Heart left ventricle (tissue), 13 donors: ENCODE measurements at regions not wholly inside any gene's neighbourhood (a gene's known extent, or its start where the extent isn't known, plus 50 kb on each side); places are given as distances from the start of the nearest gene placed in this dataset.

Experiments used
- POLR2A ChIP-seq, 2 donors: fragments of 450-650 bp; IDR thresholded peaks; one replicate each; pipeline ENCODE4 v1.6.1; 2017; ENCODE audit warnings: antibody characterized with exemption in 2 of 2, mild to moderate bottlenecking in 2 of 2, moderate library complexity in 2 of 2
- TF ChIP-seq, protein P1 (sequence below), 12 donors: fragments of 200-600 bp; sonication (generic) in 4 of 12; IDR thresholded peaks; one replicate each; pipeline versions ENCODE4 v1.5.0 to v1.8.0; 2018 to 2022; ENCODE audit warnings: antibody characterized with exemption in 12 of 12, mild to moderate bottlenecking in 5 of 12
- donor health status: ischemic (EF 13 %, LVEDD 7.1; RV severe dilation, severe dysfunction).
- donor health status: DM: no; HTN: yes; CAD: no.
- donor health status: DM: no; HTN: no; CAD: no.
- donor health status: ischemic (EF 25% LVEDD 6.9; RV normal size, moderate dysfunction).
- donor health status: ischemic (EF 25% LVEDD 5.7; RV mildly dilated, moderate dysfunction).
- donor health status: ischemic (EF 35%, LVEDD 5.7; RV mildly dilated, moderate dysfunction).
- donor health status: nonischemic (EF 11% LVEDD 7.7; RV severe dilation, severe dysfunction).
- donor health status: DM: yes; HTN: yes; CAD: no.
- donor health status: PGD.
- donor health status: ischemic (EF 29% LVEDD 5.4; RV normal size, mild dysfunction).
- donor health status: nonischemic (EF 23%, LVEDD 6.1; RV moderate dilation, normal function).

DNA sequence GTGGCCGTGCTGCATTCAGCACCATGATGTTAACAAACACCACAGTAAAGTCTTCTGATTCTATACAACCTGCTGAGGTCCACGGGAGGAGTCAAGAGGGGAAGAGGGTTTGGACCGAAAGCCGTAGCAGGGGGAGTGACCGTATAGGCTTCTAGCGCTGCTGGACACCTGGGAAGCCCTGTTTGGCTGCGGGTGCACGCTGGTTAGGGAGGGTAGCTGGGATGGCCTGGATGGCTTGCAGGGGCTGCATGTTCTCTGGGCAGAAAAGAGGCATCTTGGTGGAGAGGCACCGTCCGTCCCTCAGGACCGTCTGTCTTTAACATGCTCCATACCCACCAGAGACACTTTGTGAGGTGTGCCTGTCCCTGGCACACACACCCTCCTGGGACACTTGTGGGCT lies 251.0 kb upstream of the IRX1 start:
- TF ChIP-seq, protein P1, sequence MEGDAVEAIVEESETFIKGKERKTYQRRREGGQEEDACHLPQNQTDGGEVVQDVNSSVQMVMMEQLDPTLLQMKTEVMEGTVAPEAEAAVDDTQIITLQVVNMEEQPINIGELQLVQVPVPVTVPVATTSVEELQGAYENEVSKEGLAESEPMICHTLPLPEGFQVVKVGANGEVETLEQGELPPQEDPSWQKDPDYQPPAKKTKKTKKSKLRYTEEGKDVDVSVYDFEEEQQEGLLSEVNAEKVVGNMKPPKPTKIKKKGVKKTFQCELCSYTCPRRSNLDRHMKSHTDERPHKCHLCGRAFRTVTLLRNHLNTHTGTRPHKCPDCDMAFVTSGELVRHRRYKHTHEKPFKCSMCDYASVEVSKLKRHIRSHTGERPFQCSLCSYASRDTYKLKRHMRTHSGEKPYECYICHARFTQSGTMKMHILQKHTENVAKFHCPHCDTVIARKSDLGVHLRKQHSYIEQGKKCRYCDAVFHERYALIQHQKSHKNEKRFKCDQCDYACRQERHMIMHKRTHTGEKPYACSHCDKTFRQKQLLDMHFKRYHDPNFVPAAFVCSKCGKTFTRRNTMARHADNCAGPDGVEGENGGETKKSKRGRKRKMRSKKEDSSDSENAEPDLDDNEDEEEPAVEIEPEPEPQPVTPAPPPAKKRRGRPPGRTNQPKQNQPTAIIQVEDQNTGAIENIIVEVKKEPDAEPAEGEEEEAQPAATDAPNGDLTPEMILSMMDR (IDR thresholded peaks at IDR 0.05): no peak
- no peak for TF ChIP-seq POLR2A (IDR thresholded peaks at IDR 0.05)
